Ascending aorta (tissue), 2 donors: ENCODE measurements at regions not wholly inside any gene's neighbourhood (a gene's known extent, or its start where the extent isn't known, plus 50 kb on each side); places are given as distances from the start of the nearest gene placed in this dataset.

Experiments used
- DNase-seq, 2 donors: peaks; one replicate each; pipeline ENCODE4 v3.0.0-alpha.2; 2019; ENCODE audit warnings: low spot score in 2 of 2
- H3K27ac ChIP-seq, 2 donors: fragments of 200-600 bp; sonication (generic); one replicate each; pipeline ENCODE4 v1.5.1; 2016 to 2017; ENCODE audit warnings: mild to moderate bottlenecking in 1 of 2
- H3K27me3 ChIP-seq: fragments of 200-600 bp; sonication (generic); one replicate; pipeline ENCODE4 v1.5.1; 2017
- H3K36me3 ChIP-seq, 2 donors: fragments of 200-600 bp; sonication (generic); one replicate each; pipeline ENCODE4 v1.5.1; 2016
- H3K4me1 ChIP-seq, 2 donors: fragments of 200-600 bp; sonication (generic); one replicate each; pipeline ENCODE4 v1.5.1; 2016 to 2017; ENCODE audit warnings: mild to moderate bottlenecking in 1 of 2
- H3K4me3 ChIP-seq, 2 donors: fragments of 200-600 bp; sonication (generic); one replicate each; pipeline ENCODE4 v1.5.1; 2016 to 2017; ENCODE audit warnings: mild to moderate bottlenecking in 1 of 2
- H3K9me3 ChIP-seq, 2 donors: fragments of 200-600 bp; sonication (generic); one replicate each; pipeline ENCODE4 v1.5.1; 2016
- intact Hi-C: fragments of 100-400 bp; cut with DNase I; formaldehyde crosslinking; loops from one replicate; pipeline ENCODE4 v1.15.1; 2023
- TF ChIP-seq, protein P1 (sequence below), 3 experiments: fragments of 200-600 bp in 2 of 3; fragments of 450-650 bp in 1 of 3; sonication (generic) in 2 of 3; IDR thresholded peaks; one replicate each; pipeline ENCODE4 v1.5.1; 2016 to 2019; ENCODE audit warnings: antibody characterized with exemption in 3 of 3, mild to moderate bottlenecking in 1 of 3, moderate library complexity in 1 of 3

DNA sequence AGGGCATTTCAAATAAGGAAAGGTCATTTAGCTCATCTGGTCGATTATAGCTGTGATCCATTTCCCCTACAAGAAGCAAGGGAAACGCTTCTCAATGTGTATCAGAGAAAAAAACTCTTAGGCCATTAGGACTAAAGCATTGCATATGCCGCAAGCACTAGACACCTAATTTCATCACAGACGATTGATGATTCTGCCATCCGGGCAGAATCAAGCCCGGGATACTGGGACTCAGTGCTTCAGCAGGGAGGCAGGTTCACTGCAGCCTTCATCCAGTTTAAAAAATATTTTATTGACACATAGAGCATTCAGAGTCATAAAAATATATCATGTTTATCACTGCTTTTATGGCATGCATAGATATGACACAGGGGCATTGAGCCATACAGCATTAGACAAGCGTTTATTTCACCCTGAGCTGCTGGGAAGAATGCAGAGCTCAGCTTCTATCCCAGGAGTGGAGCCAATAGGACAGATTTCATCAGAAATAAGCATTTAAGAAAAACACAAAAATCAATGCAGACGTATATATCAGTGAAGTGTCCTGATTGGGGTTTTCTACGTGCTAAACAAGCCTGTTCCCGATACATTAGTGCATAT, 806.9 kb downstream of the GALC start:
- Histone ChIP-seq H3K27ac (no peak overlapping the region), H3K36me3 (no peaks in the 10 kb centered on the region), H3K9me3 (no peaks in the 10 kb centered on the region), H3K27me3 (no peaks in the 10 kb centered on the region), H3K4me3 (no peak overlapping the region), H3K4me1 (no peaks in the 10 kb centered on the region)
- TF ChIP-seq, protein P1, sequence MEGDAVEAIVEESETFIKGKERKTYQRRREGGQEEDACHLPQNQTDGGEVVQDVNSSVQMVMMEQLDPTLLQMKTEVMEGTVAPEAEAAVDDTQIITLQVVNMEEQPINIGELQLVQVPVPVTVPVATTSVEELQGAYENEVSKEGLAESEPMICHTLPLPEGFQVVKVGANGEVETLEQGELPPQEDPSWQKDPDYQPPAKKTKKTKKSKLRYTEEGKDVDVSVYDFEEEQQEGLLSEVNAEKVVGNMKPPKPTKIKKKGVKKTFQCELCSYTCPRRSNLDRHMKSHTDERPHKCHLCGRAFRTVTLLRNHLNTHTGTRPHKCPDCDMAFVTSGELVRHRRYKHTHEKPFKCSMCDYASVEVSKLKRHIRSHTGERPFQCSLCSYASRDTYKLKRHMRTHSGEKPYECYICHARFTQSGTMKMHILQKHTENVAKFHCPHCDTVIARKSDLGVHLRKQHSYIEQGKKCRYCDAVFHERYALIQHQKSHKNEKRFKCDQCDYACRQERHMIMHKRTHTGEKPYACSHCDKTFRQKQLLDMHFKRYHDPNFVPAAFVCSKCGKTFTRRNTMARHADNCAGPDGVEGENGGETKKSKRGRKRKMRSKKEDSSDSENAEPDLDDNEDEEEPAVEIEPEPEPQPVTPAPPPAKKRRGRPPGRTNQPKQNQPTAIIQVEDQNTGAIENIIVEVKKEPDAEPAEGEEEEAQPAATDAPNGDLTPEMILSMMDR (IDR thresholded peaks at IDR 0.05) = no peak
- intact Hi-C loops = no loop called here
- DNase-seq = no peak

DNA sequence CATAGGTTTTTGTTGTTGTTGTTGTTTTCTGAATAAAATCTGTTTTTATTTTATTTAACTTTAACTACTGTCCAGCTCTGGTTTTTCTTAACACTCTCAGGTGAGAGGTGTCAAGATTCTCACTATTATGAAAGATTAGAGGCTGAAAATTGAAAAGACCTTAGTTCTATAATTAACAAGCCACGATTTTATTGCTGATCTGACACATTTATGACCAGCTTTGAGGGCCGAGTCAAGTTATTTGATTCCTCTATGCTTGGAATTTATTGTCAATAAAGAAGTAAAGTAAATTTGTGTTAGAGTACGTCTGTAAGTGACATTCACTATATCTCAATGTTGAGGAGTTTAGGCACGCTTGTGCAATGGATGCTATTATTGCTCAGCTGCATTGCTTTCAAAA, 808.8 kb downstream of the GALC start:
- Histone ChIP-seq H3K36me3 (no peaks in the 10 kb centered on the region), H3K27ac (no peak overlapping the region), H3K27me3 (no peaks in the 10 kb centered on the region), H3K4me3 (no peak overlapping the region), H3K9me3 (no peaks in the 10 kb centered on the region), H3K4me1 (no peaks in the 10 kb centered on the region)
- intact Hi-C loops = no loop called here
- TF ChIP-seq, protein P1 (IDR thresholded peaks at IDR 0.05) = no peak
- no peak for DNase-seq

DNA sequence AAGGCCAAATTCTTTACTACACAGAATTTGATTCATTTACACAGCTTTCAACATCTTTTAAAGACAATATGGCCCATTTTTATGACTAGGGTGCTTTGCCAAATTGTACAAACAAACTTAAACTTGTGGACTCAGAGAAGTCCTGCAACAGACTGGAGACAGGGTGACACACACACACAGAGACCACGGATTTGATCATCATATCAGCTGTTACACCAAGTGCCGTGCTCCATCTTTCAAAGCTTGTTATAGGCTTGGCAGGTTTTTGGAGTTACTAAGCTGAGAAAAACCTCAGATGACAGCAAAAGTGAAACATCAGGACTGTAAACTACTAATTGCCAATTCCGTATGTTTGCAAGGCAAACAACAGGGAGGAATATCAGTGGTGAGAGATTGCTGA, 811.7 kb downstream of the GALC start:
- no peak overlapping the region for H3K4me3 ChIP-seq
- H3K27me3 ChIP-seq = no peaks in the 10 kb centered on the region
- no peaks in the 10 kb centered on the region for H3K36me3 ChIP-seq
- no peaks in the 10 kb centered on the region for H3K4me1 ChIP-seq
- DNase-seq = no peak
- H3K27ac ChIP-seq = no peak overlapping the region
- intact Hi-C loops = no loop called here
- no peaks in the 10 kb centered on the region for H3K9me3 ChIP-seq
- TF ChIP-seq, protein P1 (IDR thresholded peaks at IDR 0.05) = no peak

DNA sequence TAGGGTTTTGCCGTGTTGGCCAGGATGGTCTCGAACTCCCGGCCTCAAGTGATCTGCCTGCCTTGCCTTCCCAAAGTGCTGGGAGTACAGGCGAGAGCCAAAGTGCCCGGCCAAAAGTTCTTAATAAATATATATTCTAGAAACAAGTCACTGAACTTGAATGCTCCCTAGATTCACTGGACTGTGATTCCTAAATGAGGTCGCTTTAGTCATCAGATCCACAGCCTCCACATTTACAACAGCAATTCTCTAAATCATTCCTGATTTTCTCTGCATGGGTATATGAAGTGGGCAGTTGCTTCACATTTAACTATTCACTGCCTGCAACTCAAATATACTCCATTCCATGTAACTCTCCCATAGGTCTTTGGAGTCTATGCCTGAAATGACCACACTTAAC, 813.0 kb downstream of the GALC start:
- Histone ChIP-seq H3K27ac (no peak overlapping the region), H3K36me3 (no peaks in the 10 kb centered on the region), H3K4me3 (no peak overlapping the region), H3K4me1 (no peaks in the 10 kb centered on the region), H3K9me3 (no peaks in the 10 kb centered on the region), H3K27me3 (no peaks in the 10 kb centered on the region)
- TF ChIP-seq, protein P1 (IDR thresholded peaks at IDR 0.05) = no peak
- no peak for DNase-seq
- intact Hi-C loops = no loop called here

DNA sequence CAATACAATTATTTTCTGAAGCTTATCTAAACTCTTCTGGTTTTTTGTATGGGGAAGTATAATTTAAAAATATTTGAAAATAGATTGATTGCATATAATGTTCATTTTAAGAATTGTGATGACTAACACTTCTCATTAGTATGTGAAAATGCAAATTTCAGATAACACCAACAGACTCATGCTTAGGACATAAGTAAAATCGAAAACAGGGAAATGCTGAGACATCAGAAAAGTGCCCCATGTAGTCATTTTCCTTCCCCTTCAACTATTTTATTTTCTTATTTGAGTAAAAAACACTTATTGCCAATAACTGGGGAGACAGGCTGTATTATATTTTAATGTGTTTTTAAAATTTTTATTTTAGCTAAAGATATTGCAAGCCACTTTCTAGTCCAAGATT, 814.7 kb downstream of the GALC start:
- intact Hi-C loops = no loop called here
- TF ChIP-seq, protein P1 (IDR thresholded peaks at IDR 0.05) = no peak

DNA sequence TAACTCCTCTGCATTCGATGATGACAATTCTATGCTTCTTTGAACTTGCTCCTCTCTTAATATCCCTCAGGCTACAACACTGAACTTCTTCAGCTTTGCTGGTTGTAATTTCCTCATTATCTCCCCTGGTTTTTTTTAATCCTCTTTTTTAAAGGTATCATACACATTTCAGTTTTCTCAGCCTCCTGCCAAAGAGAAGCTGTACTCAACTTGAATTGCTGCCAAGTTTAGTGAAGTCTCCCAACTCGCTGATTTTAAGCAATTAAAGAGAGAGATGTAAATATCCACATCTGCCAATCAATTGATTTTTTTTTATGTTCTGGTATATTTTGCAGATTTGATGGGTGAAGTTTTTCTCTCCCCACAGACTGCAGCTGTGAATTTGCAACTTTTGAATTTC, 817.8 kb downstream of the GALC start:
- Histone ChIP-seq H3K27ac (no peak overlapping the region), H3K27me3 (no peaks in the 10 kb centered on the region), H3K9me3 (no peaks in the 10 kb centered on the region), H3K4me1 (no peaks in the 10 kb centered on the region), H3K4me3 (no peak overlapping the region), H3K36me3 (no peaks in the 10 kb centered on the region)
- TF ChIP-seq, protein P1 (IDR thresholded peaks at IDR 0.05) = no peak
- intact Hi-C loops = no loop called here
- no peak for DNase-seq

More for the DNA sequence above, 814.7 kb downstream of the GALC start:
- Histone ChIP-seq H3K27ac (no peak overlapping the region), H3K36me3 (no peaks in the 10 kb centered on the region), H3K4me1 (no peaks in the 10 kb centered on the region), H3K27me3 (no peaks in the 10 kb centered on the region), H3K9me3 (no peaks in the 10 kb centered on the region), H3K4me3 (no peak overlapping the region)
- no peak for DNase-seq
